IMR-90 (cell line): ENCODE measurements at regions not wholly inside any gene's neighbourhood (a gene's known extent, or its start where the extent isn't known, plus 50 kb on each side); places are given as distances from the start of the nearest gene placed in this dataset.

Experiments
- BHLHE40 ChIP-seq: fragments of 150-350 bp; IDR thresholded peaks from 2 replicates; pipeline ENCODE4 v1.6.1; 2016; ENCODE audit warnings: mild to moderate bottlenecking, low read depth, low read length
- CEBPB ChIP-seq: IDR thresholded peaks from 2 replicates; pipeline ENCODE4 v1.6.1; 2012; ENCODE audit warnings: low read depth, low read length, improper control_type of control experiment
- MXI1 ChIP-seq: IDR thresholded peaks from 2 replicates; pipeline ENCODE4 v1.6.1; 2012; ENCODE audit warnings: low read depth, mild to moderate bottlenecking, low read length, moderate library complexity, borderline replicate concordance
- POLR2A ChIP-seq: IDR thresholded peaks from 2 replicates; pipeline ENCODE4 v1.6.1; 2012; ENCODE audit warnings: mild to moderate bottlenecking, low read depth, low read length
- RAD21 ChIP-seq: IDR thresholded peaks from 2 replicates; pipeline ENCODE4 v1.6.1; 2012; ENCODE audit warnings: low read length, improper control_type of control experiment
- RCOR1 ChIP-seq: IDR thresholded peaks from 2 replicates; pipeline ENCODE4 v1.6.1; 2012; ENCODE audit warnings: mild to moderate bottlenecking, low read length, improper control_type of control experiment; ENCODE audit not compliant: insufficient replicate concordance
- RFX5 ChIP-seq: IDR thresholded peaks from 2 replicates; pipeline ENCODE4 v1.8.0; 2012; ENCODE audit warnings: low read depth, mild to moderate bottlenecking, low read length, moderate library complexity
- SMC3 ChIP-seq: fragments of 150-350 bp; IDR thresholded peaks from 2 replicates; pipeline ENCODE4 v1.6.1; 2016; ENCODE audit warnings: low read depth, mild to moderate bottlenecking, antibody characterized with exemption, low read length, moderate library complexity
- TF ChIP-seq, protein P1 (sequence below): conservative IDR thresholded peaks from 2 replicates; pipeline ENCODE4 v1.5.1; 2012; ENCODE audit warnings: mild to moderate bottlenecking, low read depth, low read length, improper control_type of control experiment
- TF ChIP-seq, protein P2 (sequence below): fragments of 150-350 bp; IDR thresholded peaks from 2 replicates; pipeline ENCODE4 v1.6.1; 2017; ENCODE audit warnings: mild to moderate bottlenecking, antibody characterized with exemption, low read length, low read depth

DNA sequence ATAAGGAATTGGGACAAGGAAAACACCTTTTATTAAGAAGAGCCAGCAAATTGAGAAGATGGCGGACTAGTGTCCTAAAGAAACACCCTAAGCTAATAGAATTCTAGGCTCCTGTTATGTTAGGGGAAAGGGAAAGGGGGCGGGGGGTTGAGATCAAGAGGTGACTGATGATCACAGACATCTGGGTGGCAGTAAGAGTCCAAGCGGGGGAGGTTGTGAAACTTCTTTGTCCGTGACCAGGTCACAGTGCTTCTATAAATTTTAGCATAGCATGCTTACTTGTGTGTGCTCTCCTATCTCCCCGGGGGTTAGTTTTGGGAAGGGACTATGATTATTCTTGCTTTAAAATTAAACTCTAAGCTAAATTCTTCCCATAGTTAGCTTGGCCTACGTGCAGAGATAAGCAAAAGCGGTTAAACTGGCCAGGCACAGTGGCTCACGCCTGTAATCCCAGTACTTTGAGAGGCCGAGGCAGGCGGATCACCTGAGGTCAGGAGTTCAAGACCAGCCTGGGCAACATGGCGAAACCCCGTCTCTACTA, 262.1 kb downstream of the SKIDA1 start:
- TF ChIP-seq, protein P1, sequence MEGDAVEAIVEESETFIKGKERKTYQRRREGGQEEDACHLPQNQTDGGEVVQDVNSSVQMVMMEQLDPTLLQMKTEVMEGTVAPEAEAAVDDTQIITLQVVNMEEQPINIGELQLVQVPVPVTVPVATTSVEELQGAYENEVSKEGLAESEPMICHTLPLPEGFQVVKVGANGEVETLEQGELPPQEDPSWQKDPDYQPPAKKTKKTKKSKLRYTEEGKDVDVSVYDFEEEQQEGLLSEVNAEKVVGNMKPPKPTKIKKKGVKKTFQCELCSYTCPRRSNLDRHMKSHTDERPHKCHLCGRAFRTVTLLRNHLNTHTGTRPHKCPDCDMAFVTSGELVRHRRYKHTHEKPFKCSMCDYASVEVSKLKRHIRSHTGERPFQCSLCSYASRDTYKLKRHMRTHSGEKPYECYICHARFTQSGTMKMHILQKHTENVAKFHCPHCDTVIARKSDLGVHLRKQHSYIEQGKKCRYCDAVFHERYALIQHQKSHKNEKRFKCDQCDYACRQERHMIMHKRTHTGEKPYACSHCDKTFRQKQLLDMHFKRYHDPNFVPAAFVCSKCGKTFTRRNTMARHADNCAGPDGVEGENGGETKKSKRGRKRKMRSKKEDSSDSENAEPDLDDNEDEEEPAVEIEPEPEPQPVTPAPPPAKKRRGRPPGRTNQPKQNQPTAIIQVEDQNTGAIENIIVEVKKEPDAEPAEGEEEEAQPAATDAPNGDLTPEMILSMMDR, result no peak
- TF ChIP-seq RAD21 (no peak), POLR2A (no peak), RFX5 (no peak), RCOR1 (no peak), SMC3 (no peak), BHLHE40 (no peak), CEBPB (no peak), MXI1 (no peak)
- TF ChIP-seq, protein P2, sequence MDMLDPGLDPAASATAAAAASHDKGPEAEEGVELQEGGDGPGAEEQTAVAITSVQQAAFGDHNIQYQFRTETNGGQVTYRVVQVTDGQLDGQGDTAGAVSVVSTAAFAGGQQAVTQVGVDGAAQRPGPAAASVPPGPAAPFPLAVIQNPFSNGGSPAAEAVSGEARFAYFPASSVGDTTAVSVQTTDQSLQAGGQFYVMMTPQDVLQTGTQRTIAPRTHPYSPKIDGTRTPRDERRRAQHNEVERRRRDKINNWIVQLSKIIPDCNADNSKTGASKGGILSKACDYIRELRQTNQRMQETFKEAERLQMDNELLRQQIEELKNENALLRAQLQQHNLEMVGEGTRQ, result no peak
